ENCODE measurements at regions not wholly inside any gene's neighbourhood (a gene's known extent, or its start where the extent isn't known, plus 50 kb on each side); places are given as distances from the start of the nearest gene placed in this dataset.

- no peak for TF ChIP-seq CTCF (IDR thresholded peaks at IDR 0.05 in 8 of 11, conservative IDR thresholded peaks at IDR 0.05 in 3 of 11)
- TF ChIP-seq POLR2A (IDR thresholded peaks at IDR 0.05): no peak
- no peak for TF ChIP-seq POLR2AphosphoS5 (IDR thresholded peaks at IDR 0.05)
These were observed 406.0 kb downstream of the PLA2G4A start for GRCh38 chr1:187234706-187235105.
